B cell (primary cell): ENCODE measurements at regions not wholly inside any gene's neighbourhood (a gene's known extent, or its start where the extent isn't known, plus 50 kb on each side); places are given as distances from the start of the nearest gene placed in this dataset.

ENCODE experiments used
- ATAC-seq: fragments of 200-7000 bp; cut with Tn5 transposase; one replicate; pipeline ENCODE4 v1.10.0; 2021; ENCODE audit warnings: low read depth, mild to moderate bottlenecking, moderate number of reproducible peaks, moderate library complexity
- CTCF ChIA-PET: fragments of 350-600 bp; sonication (Branson Sonifier 250); formaldehyde crosslinking; loops from one replicate; lab custom pipeline; 2021; ENCODE audit warnings: antibody characterized with exemption, inconsistent platforms; lab: Charles Lee
- POLR2A ChIA-PET: fragments of 350-600 bp; sonication (Branson Sonifier 250); formaldehyde crosslinking; loops from one replicate; lab custom pipeline; 2021; ENCODE audit warnings: antibody characterized with exemption; lab: Charles Lee
- DNase-seq: peaks from one replicate; pipeline ENCODE4 v3.0.0; 2013
- H2AFZ ChIP-seq: 2 replicates; pipeline ENCODE4 v1.6.1; 2012; ENCODE audit warnings: mild to moderate bottlenecking, low read depth, low read length; ENCODE audit not compliant: insufficient read depth, poor library complexity, severe bottlenecking
- H3K27ac ChIP-seq, 2 donors: 1 replicate in 1 of 2; 2 replicates in 1 of 2; pipeline ENCODE4 v1.5.1; 2012 to 2013; ENCODE audit warnings: low read length in 2 of 2, mild to moderate bottlenecking in 2 of 2, moderate library complexity in 1 of 2
- H3K27me3 ChIP-seq, 4 experiments: fragments of 200-600 bp in 1 of 4; sonication (generic) in 1 of 4; replicated peaks in 1 of 4; 1 replicate in 2 of 4; 2 replicates in 2 of 4; pipeline versions ENCODE4 v1.6.1 to v1.7.0; 2013 to 2016; ENCODE audit warnings: low read length in 3 of 4, mild to moderate bottlenecking in 2 of 4, mixed read lengths in 1 of 4, moderate library complexity in 1 of 4; ENCODE audit not compliant: insufficient read depth in 4 of 4, control insufficient read depth in 3 of 4; ENCODE audit errors: control extremely low read depth in 1 of 4
- H3K36me3 ChIP-seq, 2 experiments: replicated peaks in 1 of 2; 1 replicate in 1 of 2; 2 replicates in 1 of 2; pipeline versions ENCODE4 v1.6.1 to v1.7.1; 2013; ENCODE audit warnings: low read length in 1 of 2; ENCODE audit not compliant: insufficient read depth in 2 of 2, control insufficient read depth in 1 of 2; ENCODE audit errors: control extremely low read depth in 1 of 2, extremely low read depth in 1 of 2
- H3K4me1 ChIP-seq, 2 donors: fragments of 200-600 bp in 1 of 2; sonication (generic) in 1 of 2; 1 replicate in 1 of 2; 2 replicates in 1 of 2; pipeline versions ENCODE4 v1.5.1 to v1.6.1; 2013 to 2017; ENCODE audit warnings: low read length in 2 of 2; ENCODE audit not compliant: control insufficient read depth in 2 of 2, insufficient read depth in 2 of 2
- H3K4me2 ChIP-seq: replicated peaks from 2 replicates; pipeline ENCODE3; 2012; ENCODE audit warnings: mild to moderate bottlenecking, low read depth, low read length; ENCODE audit not compliant: poor library complexity, severe bottlenecking
- H3K4me3 ChIP-seq, 5 experiments: fragments of 200-600 bp in 1 of 5; sonication (generic) in 1 of 5; 1 replicate in 3 of 5; 2 replicates in 2 of 5; pipeline versions ENCODE4 v1.5.1 to v1.7.0; 2011 to 2016; ENCODE audit warnings: low read length in 4 of 5, mild to moderate bottlenecking in 4 of 5, low read depth in 2 of 5, control low read depth in 1 of 5, moderate library complexity in 1 of 5; ENCODE audit not compliant: insufficient read depth in 1 of 5; ENCODE audit errors: control extremely low read depth in 1 of 5, extremely low read depth in 1 of 5
- H3K79me2 ChIP-seq: fragments of 200-600 bp; sonication (generic); one replicate; pipeline ENCODE4 v1.6.0; 2016; ENCODE audit warnings: low read length; ENCODE audit not compliant: control insufficient read depth, insufficient read depth
- H3K9ac ChIP-seq: fragments of 200-600 bp; sonication (generic); 2 replicates; pipeline ENCODE4 v1.6.1; 2017; ENCODE audit warnings: mild to moderate bottlenecking, low read length, moderate library complexity
- H3K9me3 ChIP-seq, 3 donors: one replicate each; pipeline versions ENCODE4 v1.6.1 to v1.7.1; 2013; ENCODE audit warnings: low read length in 2 of 3; ENCODE audit not compliant: control insufficient read depth in 2 of 3, insufficient read depth in 1 of 3; ENCODE audit errors: control extremely low read depth in 1 of 3
- H4K20me1 ChIP-seq: 2 replicates; pipeline ENCODE4 v1.6.0; 2012; ENCODE audit warnings: mild to moderate bottlenecking, low read length; ENCODE audit not compliant: insufficient read depth, control insufficient read depth, poor library complexity, severe bottlenecking
- H3K27ac Mint-ChIP-seq: one replicate; pipeline ENCODE4 v1.8.0; 2021; ENCODE audit warnings: mixed read lengths
- H3K27me3 Mint-ChIP-seq: one replicate; pipeline ENCODE4 v1.8.0; 2021; ENCODE audit warnings: mixed read lengths
- H3K4me1 Mint-ChIP-seq: one replicate; pipeline ENCODE4 v1.8.0; 2021; ENCODE audit warnings: mixed read lengths
- H3K4me3 Mint-ChIP-seq: one replicate; pipeline ENCODE4 v1.8.0; 2021; ENCODE audit warnings: mixed read lengths
- H3K9me3 Mint-ChIP-seq: one replicate; pipeline ENCODE4 v1.8.0; 2022; ENCODE audit warnings: mixed read lengths; ENCODE audit not compliant: insufficient read depth
- CTCF ChIP-seq: fragments of 200-600 bp; IDR thresholded peaks from one replicate; pipeline ENCODE4 v1.8.0; 2022; ENCODE audit warnings: antibody characterized with exemption, mild to moderate bottlenecking
- EZH2 ChIP-seq: IDR thresholded peaks from 2 replicates; pipeline ENCODE4 v1.6.1; 2012; ENCODE audit warnings: borderline replicate concordance, low read depth, mild to moderate bottlenecking, moderate library complexity, low read length; ENCODE audit not compliant: insufficient read depth, poor library complexity, severe bottlenecking
- intact Hi-C: fragments of 100-400 bp; cut with micrococcal nuclease; formaldehyde crosslinking; loops from one replicate; pipeline ENCODE4 v1.10.0; 2022

- no peak for TF ChIP-seq CTCF
- TF ChIP-seq EZH2 = no peak
- no peaks in the 10 kb centered on the region for H4K20me1 ChIP-seq
- ATAC-seq (no peak), DNase-seq (no peak)
- H3K27ac ChIP-seq = no peak overlapping the region
- no peak overlapping the region for H3K9ac ChIP-seq
- no peaks in the 10 kb centered on the region for H3K79me2 ChIP-seq
- H3K27ac Mint-ChIP-seq = no peak overlapping the region
- intact Hi-C loops = no loop called here
- no peak overlapping the region for H2AFZ ChIP-seq
- H3K27me3 ChIP-seq = no peaks in the 10 kb centered on the region
- no peak overlapping the region for H3K4me2 ChIP-seq
- ChIA-PET CTCF (interaction anchor here (0.6 kb wide), 1 partner anchor 1956 kb away, joined by 3 read pairs; no protein-coding TSS in a partner anchor), POLR2A (no interaction called here)
- H3K4me3 Mint-ChIP-seq = no peak overlapping the region
- peaks cover 2% of the 10 kb centered on the region for H3K9me3 Mint-ChIP-seq
- no peaks in the 10 kb centered on the region for H3K4me1 Mint-ChIP-seq
- H3K27me3 Mint-ChIP-seq = no peaks in the 10 kb centered on the region
- no peaks in the 10 kb centered on the region for H3K36me3 ChIP-seq
- H3K4me1 ChIP-seq = no peaks in the 10 kb centered on the region
- no peaks in the 10 kb centered on the region for H3K9me3 ChIP-seq
- no peak overlapping the region for H3K4me3 ChIP-seq
Observed at GRCh38 chr20:10749084-10749483, 75.3 kb upstream of the JAG1 start.

GRCh38 chr20:10752206-10752605, 78.4 kb upstream of the JAG1 start:
- no peak for TF ChIP-seq EZH2
- TF ChIP-seq CTCF = no peak
- Histone ChIP-seq H2AFZ (no peak overlapping the region), H4K20me1 (no peaks in the 10 kb centered on the region), H3K4me2 (no peak overlapping the region), H3K27ac (no peak overlapping the region), H3K9ac (no peak overlapping the region), H3K27me3 (no peaks in the 10 kb centered on the region), H3K4me1 (no peaks in the 10 kb centered on the region), H3K4me3 (no peak overlapping the region), H3K9me3 (no peaks in the 10 kb centered on the region), H3K36me3 (no peaks in the 10 kb centered on the region), H3K79me2 (no peaks in the 10 kb centered on the region)
- H3K9me3 Mint-ChIP-seq = no peaks in the 10 kb centered on the region
- no peak for DNase-seq
- no peaks in the 10 kb centered on the region for H3K4me1 Mint-ChIP-seq
- no peak overlapping the region for H3K4me3 Mint-ChIP-seq
- intact Hi-C loops = no loop called here
- POLR2A ChIA-PET = no interaction called here
- CTCF ChIA-PET = no interaction called here
- H3K27me3 Mint-ChIP-seq = peaks cover 6% of the 10 kb centered on the region
- no peak overlapping the region for H3K27ac Mint-ChIP-seq
- no peak for ATAC-seq
